H1 (cell line): ENCODE measurements at regions not wholly inside any gene's neighbourhood (a gene's known extent, or its start where the extent isn't known, plus 50 kb on each side); places are given as distances from the start of the nearest gene placed in this dataset.

ENCODE experiments used
- CTCF ChIA-PET: fragments of 300-600 bp; sonication (Branson Sonifier 250); formaldehyde crosslinking; loops from one replicate; lab custom pipeline; 2021; ENCODE audit not compliant: partially characterized antibody; lab: Charles Lee
- POLR2A ChIA-PET: fragments of 300-600 bp; sonication (Branson Sonifier 250); formaldehyde crosslinking; loops from one replicate; lab custom pipeline; 2021; ENCODE audit warnings: inconsistent platforms; ENCODE audit not compliant: partially characterized antibody; lab: Charles Lee
- DNase-seq, 2 experiments: peaks; one replicate each; pipeline versions ENCODE4 v3.0.0 to v3.0.0-alpha.2; 2010 to 2022; ENCODE audit warnings: low spot score in 2 of 2, low read depth in 1 of 2, mixed read lengths in 1 of 2
- FAIRE-seq: peaks from 2 replicates; lab custom pipeline; 2011; peaks lifted over from hg19 to GRCh38; lab: Jason Lieb, UNC
- H2AFZ ChIP-seq: 2 replicates; pipeline ENCODE4 v1.8.1; 2012; ENCODE audit warnings: low read length, inconsistent platforms
- H2AK5ac ChIP-seq: 2 replicates; pipeline ENCODE4 v1.6.1; 2013; ENCODE audit warnings: low read depth, low read length
- H2BK120ac ChIP-seq: replicated peaks from 2 replicates; pipeline ENCODE3; 2013; ENCODE audit warnings: low read depth, low read length, inconsistent platforms
- H2BK12ac ChIP-seq: 2 replicates; pipeline ENCODE4 v1.6.1; 2013; ENCODE audit warnings: low read depth, low read length
- H2BK15ac ChIP-seq: 2 replicates; pipeline ENCODE4 v1.6.1; 2013; ENCODE audit warnings: low read length
- H2BK20ac ChIP-seq: 2 replicates; pipeline ENCODE4 v1.6.1; 2013; ENCODE audit warnings: low read length
- H2BK5ac ChIP-seq: 2 replicates; pipeline ENCODE4 v1.6.1; 2013; ENCODE audit warnings: low read depth, low read length
- H3K14ac ChIP-seq: 2 replicates; pipeline ENCODE4 v1.6.1; 2013; ENCODE audit warnings: inconsistent platforms; ENCODE audit not compliant: insufficient read length
- H3K18ac ChIP-seq: 2 replicates; pipeline ENCODE4 v1.6.1; 2013; ENCODE audit warnings: low read length; ENCODE audit errors: extremely low read depth
- H3K23ac ChIP-seq: 2 replicates; pipeline ENCODE4 v1.6.1; 2013; ENCODE audit warnings: inconsistent platforms; ENCODE audit not compliant: insufficient read length
- H3K23me2 ChIP-seq: 2 replicates; pipeline ENCODE4 v1.6.1; 2013; ENCODE audit warnings: low read depth, low read length
- H3K27ac ChIP-seq: 2 replicates; pipeline ENCODE4 v1.6.1; 2011; ENCODE audit warnings: low read depth, low read length, inconsistent platforms
- H3K27me3 ChIP-seq, 4 experiments: replicated peaks in 1 of 4; 1 replicate in 1 of 4; 2 replicates in 3 of 4; pipeline versions ENCODE4 v1.6.1 to v1.8.1; 2011 to 2013; ENCODE audit warnings: low read length in 3 of 4, mild to moderate bottlenecking in 3 of 4, inconsistent platforms in 2 of 4, mixed read lengths in 2 of 4, moderate library complexity in 1 of 4; ENCODE audit not compliant: control insufficient read depth in 3 of 4, insufficient read depth in 3 of 4; ENCODE audit errors: extremely low read depth in 1 of 4
- H3K36me3 ChIP-seq, 4 experiments: 2 replicates each; pipeline versions ENCODE4 v1.6.1 to v1.8.1; 2011 to 2013; ENCODE audit warnings: mild to moderate bottlenecking in 4 of 4, low read length in 3 of 4, moderate library complexity in 2 of 4, control low read depth in 1 of 4, inconsistent platforms in 1 of 4; ENCODE audit not compliant: insufficient read depth in 4 of 4, control insufficient read depth in 2 of 4
- H3K4ac ChIP-seq: replicated peaks from 2 replicates; pipeline ENCODE3; 2013; ENCODE audit warnings: low read length, low read depth, mixed read lengths, inconsistent platforms; ENCODE audit not compliant: insufficient read length
- H3K4me1 ChIP-seq, 4 experiments: replicated peaks in 1 of 4; 1 replicate in 1 of 4; 2 replicates in 3 of 4; pipeline versions ENCODE4 v1.6.1 to v1.8.1; 2011 to 2013; ENCODE audit warnings: low read length in 3 of 4, inconsistent platforms in 2 of 4, mixed read lengths in 1 of 4; ENCODE audit not compliant: insufficient read depth in 4 of 4, control insufficient read depth in 3 of 4
- H3K4me2 ChIP-seq, 2 experiments: 2 replicates each; pipeline versions ENCODE4 v1.6.1 to v1.8.1; 2011 to 2013; ENCODE audit warnings: low read depth in 2 of 2, low read length in 2 of 2, control low read depth in 1 of 2, inconsistent platforms in 1 of 2, mild to moderate bottlenecking in 1 of 2; ENCODE audit not compliant: insufficient read depth in 1 of 2
- H3K4me3 ChIP-seq, 4 experiments: fragments of 200-600, 300-600 bp in 1 of 4; sonication (generic), shearing (Covaris generic), sonication (Bioruptor Twin) in 1 of 4; 2 replicates each; pipeline versions ENCODE4 v1.5.1 to v1.8.1; 2011 to 2016; ENCODE audit warnings: low read length in 4 of 4, low read depth in 3 of 4, control low read depth in 2 of 4, inconsistent platforms in 2 of 4, mild to moderate bottlenecking in 2 of 4, mixed read lengths in 1 of 4, moderate library complexity in 1 of 4; ENCODE audit not compliant: insufficient read depth in 2 of 4; ENCODE audit errors: extremely low read depth in 1 of 4
- H3K56ac ChIP-seq: replicated peaks from 2 replicates; pipeline ENCODE3; 2013; ENCODE audit warnings: low read depth, mild to moderate bottlenecking, mixed read lengths, low read length, inconsistent platforms; ENCODE audit not compliant: insufficient read length
- H3K79me1 ChIP-seq: 2 replicates; pipeline ENCODE4 v1.6.1; 2013; ENCODE audit warnings: low read depth, low read length, control low read depth
- H3K79me2 ChIP-seq, 2 experiments: 2 replicates each; pipeline versions ENCODE4 v1.6.1 to v1.8.1; 2012 to 2013; ENCODE audit warnings: low read length in 2 of 2, mild to moderate bottlenecking in 2 of 2, inconsistent platforms in 1 of 2; ENCODE audit not compliant: insufficient read depth in 2 of 2, control insufficient read depth in 1 of 2
- H3K9ac ChIP-seq, 4 experiments: replicated peaks in 1 of 4; 1 replicate in 1 of 4; 2 replicates in 3 of 4; pipeline versions ENCODE4 v1.6.1 to v1.8.1; 2011 to 2013; ENCODE audit warnings: low read depth in 3 of 4, low read length in 3 of 4, control low read depth in 2 of 4, mild to moderate bottlenecking in 2 of 4, moderate library complexity in 2 of 4, inconsistent platforms in 1 of 4; ENCODE audit errors: extremely low read depth in 1 of 4
- H3K9me3 ChIP-seq, 2 experiments: 2 replicates each; pipeline versions ENCODE4 v1.6.1 to v1.8.1; 2012 to 2013; ENCODE audit warnings: mild to moderate bottlenecking in 2 of 2, moderate library complexity in 2 of 2, control low read depth in 1 of 2, inconsistent platforms in 1 of 2, low read depth in 1 of 2, low read length in 1 of 2, mixed read lengths in 1 of 2; ENCODE audit not compliant: insufficient read depth in 2 of 2
- H4K20me1 ChIP-seq, 2 experiments: replicated peaks in 1 of 2; 2 replicates each; pipeline versions ENCODE3 to v1.8.1; 2011 to 2013; ENCODE audit warnings: inconsistent platforms in 2 of 2, low read length in 2 of 2, mild to moderate bottlenecking in 1 of 2; ENCODE audit not compliant: insufficient read depth in 2 of 2, control insufficient read depth in 1 of 2
- H4K5ac ChIP-seq: 2 replicates; pipeline ENCODE4 v1.6.1; 2013; ENCODE audit warnings: low read length, low read depth, mixed read lengths, inconsistent platforms; ENCODE audit not compliant: insufficient read length
- H4K8ac ChIP-seq: 2 replicates; pipeline ENCODE4 v1.8.0; 2013; ENCODE audit warnings: mild to moderate bottlenecking, moderate library complexity, low read length, inconsistent platforms; ENCODE audit not compliant: insufficient read depth; ENCODE audit errors: extremely low read depth
- H4K91ac ChIP-seq: replicated peaks from 2 replicates; pipeline ENCODE3; 2013; ENCODE audit warnings: low read length, mixed read lengths, inconsistent platforms; ENCODE audit not compliant: insufficient read length
- BACH1 ChIP-seq: IDR thresholded peaks from 2 replicates; pipeline ENCODE4 v1.6.1; 2012; ENCODE audit warnings: low read length, improper control_type of control experiment
- CHD1 ChIP-seq: IDR thresholded peaks from 2 replicates; pipeline ENCODE4 v1.6.1; 2012; ENCODE audit warnings: low read depth, low read length, improper control_type of control experiment
- RAD21 ChIP-seq, 2 experiments: IDR thresholded peaks in 1 of 2; conservative IDR thresholded peaks in 1 of 2; 2 replicates each; pipeline ENCODE4 v1.6.1; 2011; ENCODE audit warnings: low read depth in 2 of 2, low read length in 2 of 2, improper control_type of control experiment in 1 of 2, inconsistent platforms in 1 of 2, mild to moderate bottlenecking in 1 of 2, moderate library complexity in 1 of 2
- TCF12 ChIP-seq: IDR thresholded peaks from 2 replicates; pipeline ENCODE4 v1.6.1; 2011; ENCODE audit warnings: low read depth, mild to moderate bottlenecking, low read length
- WGBS, 2 experiments: shearing (Covaris generic) in 1 of 2; methylation state at CpG; one replicate each; pipeline versions ENCODE4 v1.1.6 to v1.1.7; 2013 to 2015; ENCODE audit warnings: low lambda C conversion rate in 2 of 2, mixed read lengths in 2 of 2, inconsistent platforms in 1 of 2, low coverage in 1 of 2, missing lambda C conversion rate in 1 of 2; ENCODE audit not compliant: insufficient replicate concordance in 2 of 2, insufficient coverage in 1 of 2, insufficient read length in 1 of 2; ENCODE audit errors: extremely low coverage in 1 of 2, missing lambda C conversion rate in 1 of 2; 5-methylcytosine and 5-hydroxymethylcytosine counted together
- TF ChIP-seq, protein P1 (sequence below): IDR thresholded peaks from 2 replicates; pipeline ENCODE4 v1.6.1; 2012; ENCODE audit warnings: low read length, inconsistent platforms

DNA sequence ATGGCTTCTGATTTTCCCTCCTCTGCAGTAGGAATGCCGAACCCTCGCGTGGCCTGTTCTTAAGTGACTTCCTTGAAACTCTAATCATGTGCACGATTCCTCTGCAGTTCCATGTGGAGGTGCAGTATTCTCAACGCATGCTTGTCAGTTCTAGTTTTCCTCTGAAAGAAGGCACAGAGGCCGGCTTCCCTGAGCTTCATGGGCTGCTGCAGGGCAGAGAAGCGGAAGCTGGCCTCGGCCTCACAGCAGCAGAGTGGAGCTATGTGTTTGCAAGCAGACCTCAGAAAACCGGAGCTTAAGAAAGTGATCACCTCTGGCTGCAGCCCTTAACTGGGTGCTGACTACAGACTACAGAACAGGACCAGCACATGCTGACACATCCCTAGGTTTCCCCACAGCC, 500.7 kb downstream of the GRIN2A start:
- H2AK5ac ChIP-seq = peak overlapping the region; percentile 0; the same call in 1 of the 2 replicates
- no peak overlapping the region for H3K14ac ChIP-seq
- H2BK15ac ChIP-seq = no peak overlapping the region; the same call in 1 of the 2 replicates
- peak overlapping the region; percentile 44; the same call in 1 of the 2 replicates for H2BK12ac ChIP-seq
- peak overlapping the region; percentile 57 to 94 for H3K4me2 ChIP-seq
- H4K5ac ChIP-seq = peak overlapping the region; percentile 32
- H3K4ac ChIP-seq = peak overlapping the region; percentile 16
- peaks cover 5 to 36% of the 10 kb centered on the region in 2 experiments; a peak in 3 of 4 replicates for H3K79me2 ChIP-seq
- H3K79me1 ChIP-seq = peaks cover 3% of the 10 kb centered on the region; the same call in 1 of the 2 replicates
- no peaks in the 10 kb centered on the region for H3K27me3 ChIP-seq
- no peak overlapping the region for H3K23ac ChIP-seq
- no peak overlapping the region for H2AFZ ChIP-seq
- peaks cover 5 to 10% of the 10 kb centered on the region in 2 experiments; a peak in 3 of 4 replicates for H3K9me3 ChIP-seq
- peaks cover 2% of the 10 kb centered on the region; the same call in 1 of the 2 replicates for H3K23me2 ChIP-seq
- H3K27ac ChIP-seq = peak overlapping the region; percentile 47; the same call in 1 of the 2 replicates
- 76% methylated on average over 9 of the region's 9 CpGs; no CpG with 5 or more reads in 1 of the 2 experiments for WGBS, 2 experiments
- FAIRE-seq = no peak
- CTCF ChIA-PET = interaction anchor here (0.6 to 4.5 kb wide), 8 partner anchors 14 to 833 kb away, joined by 3 to 16 read pairs (median 4); no protein-coding TSS in a partner anchor
- TF ChIP-seq RAD21 (IDR thresholded peaks at IDR 0.05 in 1 of 2, conservative IDR thresholded peaks at IDR 0.05 in 1 of 2; ENCODE audit: low read depth in 2 of 2, low read length in 2 of 2) (no peak), CHD1 (no peak), TCF12 (no peak), BACH1 (no peak)
- TF ChIP-seq, protein P1, sequence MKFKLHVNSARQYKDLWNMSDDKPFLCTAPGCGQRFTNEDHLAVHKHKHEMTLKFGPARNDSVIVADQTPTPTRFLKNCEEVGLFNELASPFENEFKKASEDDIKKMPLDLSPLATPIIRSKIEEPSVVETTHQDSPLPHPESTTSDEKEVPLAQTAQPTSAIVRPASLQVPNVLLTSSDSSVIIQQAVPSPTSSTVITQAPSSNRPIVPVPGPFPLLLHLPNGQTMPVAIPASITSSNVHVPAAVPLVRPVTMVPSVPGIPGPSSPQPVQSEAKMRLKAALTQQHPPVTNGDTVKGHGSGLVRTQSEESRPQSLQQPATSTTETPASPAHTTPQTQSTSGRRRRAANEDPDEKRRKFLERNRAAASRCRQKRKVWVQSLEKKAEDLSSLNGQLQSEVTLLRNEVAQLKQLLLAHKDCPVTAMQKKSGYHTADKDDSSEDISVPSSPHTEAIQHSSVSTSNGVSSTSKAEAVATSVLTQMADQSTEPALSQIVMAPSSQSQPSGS = no peak
- H3K4me1 ChIP-seq = peaks cover 3 to 31% (median 24%) of the 10 kb centered on the region in 4 experiments
- H4K91ac ChIP-seq = peak overlapping the region; percentile 12
- peak overlapping the region; percentile 37 for H2BK5ac ChIP-seq
- H4K8ac ChIP-seq = no peak overlapping the region; the same call in 1 of the 2 replicates
- H2BK20ac ChIP-seq = no peak overlapping the region; the same call in 1 of the 2 replicates
- no peaks in the 10 kb centered on the region for H4K20me1 ChIP-seq
- H3K18ac ChIP-seq = peak overlapping the region; percentile 20; the same call in 1 of the 2 replicates
- POLR2A ChIA-PET = interaction anchor here (0.6 to 4.7 kb wide), 10 partner anchors 9 to 1150 kb away, joined by 3 to 82 read pairs (median 3); no protein-coding TSS in a partner anchor
- peak overlapping the region; percentile 89 for H2BK120ac ChIP-seq
- DNase-seq = no peak
- no peak overlapping the region for H3K56ac ChIP-seq
- H3K4me3 ChIP-seq = peak overlapping the region in 1 of 4 experiments; percentile 53; a peak in 3 of 8 replicates
- peaks cover 0 to 5% (median under 1%) of the 10 kb centered on the region in 4 experiments; a peak in 2 of 8 replicates for H3K36me3 ChIP-seq
- no peak overlapping the region for H3K9ac ChIP-seq
